ENCODE measurements at regions not wholly inside any gene's neighbourhood (a gene's known extent, or its start where the extent isn't known, plus 50 kb on each side); places are given as distances from the start of the nearest gene placed in this dataset.

GRCh38 chr4:22949161-22949855 lies 256.6 kb downstream of the GBA3 start:
- Histone ChIP-seq H3K4me1 (no peaks in the 10 kb centered on the region), H3K9me3 (no peaks in the 10 kb centered on the region), H3K27me3 (no peaks in the 10 kb centered on the region), H3K27ac (no peak overlapping the region), H3K4me3 (no peak overlapping the region), H3K36me3 (no peaks in the 10 kb centered on the region)
- DNase-seq = no peak
- no peak for TF ChIP-seq EP300 (IDR thresholded peaks at IDR 0.05)
- no peak for TF ChIP-seq POLR2A (IDR thresholded peaks at IDR 0.05)
- no peak for TF ChIP-seq POLR2AphosphoS5 (IDR thresholded peaks at IDR 0.05)
- TF ChIP-seq, protein P1, sequence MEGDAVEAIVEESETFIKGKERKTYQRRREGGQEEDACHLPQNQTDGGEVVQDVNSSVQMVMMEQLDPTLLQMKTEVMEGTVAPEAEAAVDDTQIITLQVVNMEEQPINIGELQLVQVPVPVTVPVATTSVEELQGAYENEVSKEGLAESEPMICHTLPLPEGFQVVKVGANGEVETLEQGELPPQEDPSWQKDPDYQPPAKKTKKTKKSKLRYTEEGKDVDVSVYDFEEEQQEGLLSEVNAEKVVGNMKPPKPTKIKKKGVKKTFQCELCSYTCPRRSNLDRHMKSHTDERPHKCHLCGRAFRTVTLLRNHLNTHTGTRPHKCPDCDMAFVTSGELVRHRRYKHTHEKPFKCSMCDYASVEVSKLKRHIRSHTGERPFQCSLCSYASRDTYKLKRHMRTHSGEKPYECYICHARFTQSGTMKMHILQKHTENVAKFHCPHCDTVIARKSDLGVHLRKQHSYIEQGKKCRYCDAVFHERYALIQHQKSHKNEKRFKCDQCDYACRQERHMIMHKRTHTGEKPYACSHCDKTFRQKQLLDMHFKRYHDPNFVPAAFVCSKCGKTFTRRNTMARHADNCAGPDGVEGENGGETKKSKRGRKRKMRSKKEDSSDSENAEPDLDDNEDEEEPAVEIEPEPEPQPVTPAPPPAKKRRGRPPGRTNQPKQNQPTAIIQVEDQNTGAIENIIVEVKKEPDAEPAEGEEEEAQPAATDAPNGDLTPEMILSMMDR (IDR thresholded peaks at IDR 0.05) = no peak
- 83 to 88% methylated on average over 6 of the region's 6 CpGs for WGBS, 2 donors
- intact Hi-C loops (cut with DNase I) = no loop called here

DNA sequence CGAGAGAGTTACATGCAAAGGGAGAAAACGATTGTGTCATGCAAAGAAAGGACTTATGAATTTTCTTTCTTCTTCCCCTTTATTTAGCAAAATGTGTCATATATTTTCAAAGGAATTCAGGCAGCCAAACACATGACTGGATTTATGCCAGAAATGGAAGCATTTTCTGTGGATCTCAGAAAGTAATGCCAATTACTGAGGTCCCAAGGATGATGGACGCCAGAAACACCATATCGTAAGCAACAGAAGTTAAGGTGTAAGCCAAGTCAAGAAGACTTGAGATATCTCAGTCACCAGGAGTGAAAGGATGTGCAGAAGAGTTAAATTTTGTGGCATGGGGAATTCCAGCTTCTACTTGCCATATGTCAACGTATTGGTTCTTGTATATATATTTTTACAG lies 255.1 kb downstream of the GBA3 start:
- H3K27me3 ChIP-seq = no peaks in the 10 kb centered on the region
- no peak overlapping the region for H3K4me3 ChIP-seq
- 91 to 93% methylated on average over 5 of the region's 5 CpGs for WGBS, 2 donors
- no peaks in the 10 kb centered on the region for H3K9me3 ChIP-seq
- no peaks in the 10 kb centered on the region for H3K36me3 ChIP-seq
- intact Hi-C loops (cut with DNase I) = no loop called here
- H3K4me1 ChIP-seq = no peaks in the 10 kb centered on the region
- no peak overlapping the region for H3K27ac ChIP-seq
- DNase-seq = no peak
- TF ChIP-seq POLR2A (IDR thresholded peaks at IDR 0.05) (no peak), EP300 (IDR thresholded peaks at IDR 0.05) (no peak), POLR2AphosphoS5 (IDR thresholded peaks at IDR 0.05) (no peak)
- TF ChIP-seq, protein P1 (IDR thresholded peaks at IDR 0.05) = no peak

DNA sequence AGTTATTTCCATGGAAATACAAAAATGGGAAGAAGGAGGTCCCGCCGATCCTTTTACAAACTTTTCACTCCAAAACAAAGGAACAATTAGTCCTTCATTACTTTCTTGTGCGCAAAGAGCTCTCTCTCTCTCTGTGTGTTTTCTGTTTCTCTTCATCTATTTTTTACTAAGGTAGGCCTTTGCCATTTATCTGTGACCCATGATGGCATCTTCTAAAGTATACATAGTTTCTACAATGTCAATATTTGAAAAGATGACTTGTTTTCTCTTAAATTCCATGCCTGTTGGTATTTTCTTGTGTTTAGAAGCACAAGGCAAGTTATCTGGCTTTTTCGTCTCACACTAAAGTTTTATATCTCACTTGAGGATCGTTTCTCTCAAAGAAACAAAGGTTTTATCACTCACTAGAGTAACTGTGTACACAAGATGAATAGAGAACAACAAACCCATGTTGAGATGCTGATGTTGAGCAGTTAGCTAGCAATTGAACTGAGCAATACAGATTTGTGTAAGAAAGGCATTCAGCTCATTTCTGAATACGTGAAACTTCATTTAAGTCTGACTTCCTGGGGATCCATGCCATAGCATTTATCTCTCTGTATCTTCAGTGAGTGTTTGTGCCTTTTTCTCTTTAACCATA lies 250.3 kb downstream of the GBA3 start:
- Histone ChIP-seq H3K36me3 (no peaks in the 10 kb centered on the region), H3K27me3 (no peaks in the 10 kb centered on the region), H3K4me1 (no peaks in the 10 kb centered on the region), H3K4me3 (no peak overlapping the region), H3K9me3 (no peaks in the 10 kb centered on the region), H3K27ac (no peak overlapping the region)
- intact Hi-C loops (cut with DNase I) = no loop called here
- no peak for DNase-seq
- 74 to 78% methylated on average over 6 of the region's 6 CpGs for WGBS, 2 donors
- TF ChIP-seq, protein P1 (IDR thresholded peaks at IDR 0.05) = no peak
- TF ChIP-seq POLR2A (IDR thresholded peaks at IDR 0.05) (no peak), POLR2AphosphoS5 (IDR thresholded peaks at IDR 0.05) (no peak), EP300 (IDR thresholded peaks at IDR 0.05) (no peak)

GRCh38 chr4:22941688-22942375 lies 249.1 kb downstream of the GBA3 start:
- Histone ChIP-seq H3K27me3 (no peaks in the 10 kb centered on the region), H3K36me3 (no peaks in the 10 kb centered on the region), H3K27ac (no peak overlapping the region), H3K9me3 (no peaks in the 10 kb centered on the region), H3K4me1 (no peaks in the 10 kb centered on the region), H3K4me3 (no peak overlapping the region)
- TF ChIP-seq, protein P1 (IDR thresholded peaks at IDR 0.05) = no peak
- TF ChIP-seq EP300 (IDR thresholded peaks at IDR 0.05) (no peak), POLR2AphosphoS5 (IDR thresholded peaks at IDR 0.05) (no peak), POLR2A (IDR thresholded peaks at IDR 0.05) (no peak)
- intact Hi-C loops (cut with DNase I) = no loop called here
- no peak for DNase-seq
- WGBS, 2 donors = 22 to 66% methylated on average over 5 of the region's 5 CpGs
